GM19468 (cell line): ENCODE measurements at regions not wholly inside any gene's neighbourhood (a gene's known extent, or its start where the extent isn't known, plus 50 kb on each side); places are given as distances from the start of the nearest gene placed in this dataset.

ENCODE experiments used
- ATAC-seq: cut with Tn5 transposase; IDR thresholded peaks from one replicate; pipeline ENCODE4 v1.9.1; 2021; ENCODE audit warnings: mild to moderate bottlenecking, moderate library complexity, moderate number of reproducible peaks; ENCODE audit not compliant: unreplicated experiment; ENCODE audit errors: extremely low read depth

DNA sequence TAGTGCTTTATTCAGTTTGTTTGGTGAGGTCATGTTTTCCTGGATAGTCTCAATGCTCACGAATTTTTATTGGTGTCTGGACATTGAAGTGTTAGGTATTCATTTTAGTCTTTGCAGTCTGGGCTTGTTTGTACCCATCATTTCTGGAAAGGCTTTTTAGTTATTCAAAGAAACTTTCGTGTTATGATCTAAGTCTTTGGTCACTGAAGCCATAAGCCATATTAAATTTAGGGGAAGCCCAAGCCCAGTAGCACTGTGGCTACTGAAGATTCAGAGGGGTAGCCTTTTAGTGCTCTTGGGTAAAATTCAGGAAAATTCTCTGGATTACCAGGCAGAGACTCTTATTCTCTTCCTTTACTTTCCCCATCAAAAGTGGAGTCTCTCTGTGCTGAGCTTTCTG is 56.2 kb upstream of the PEX5L start:
- no peak for ATAC-seq

DNA sequence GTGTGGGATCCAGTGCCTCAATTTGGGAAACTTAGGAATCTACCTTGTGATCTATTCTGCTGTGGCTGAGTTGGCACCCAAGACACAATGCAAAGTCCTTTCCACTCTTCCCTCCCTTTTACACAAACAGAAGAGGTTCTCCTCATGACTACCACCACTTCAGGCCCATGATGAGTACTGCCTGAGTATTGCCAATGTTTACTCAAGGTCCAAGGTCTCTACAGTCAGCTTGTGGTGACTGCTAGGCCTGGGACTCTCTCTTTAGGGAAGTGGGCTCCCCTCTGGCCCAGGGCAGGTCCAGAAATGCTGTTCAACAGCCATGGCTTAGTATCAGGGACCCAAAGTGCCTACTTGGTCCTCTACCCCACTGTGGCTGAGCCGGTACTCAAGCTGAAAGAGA is 56.8 kb upstream of the PEX5L start:
- no peak for ATAC-seq

DNA sequence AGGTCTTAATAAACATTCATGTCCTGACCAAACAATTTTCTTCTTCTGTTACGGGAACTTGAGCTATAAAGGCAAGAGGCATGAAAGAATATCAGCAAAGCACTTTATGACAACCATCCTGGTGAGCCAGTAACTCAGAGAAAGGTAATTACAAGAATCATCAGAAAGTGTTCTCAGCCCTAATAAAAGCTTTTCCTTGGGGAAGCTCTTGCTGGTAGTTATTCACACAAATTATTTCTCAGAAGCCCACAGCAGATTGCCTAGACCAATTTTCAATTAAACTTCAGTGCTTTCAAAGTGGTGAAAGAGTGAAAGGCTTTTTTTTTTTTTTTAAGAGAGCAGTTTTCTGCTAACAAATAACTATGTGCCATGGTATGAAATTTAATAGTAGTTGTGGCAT is 60.9 kb upstream of the PEX5L start:
- ATAC-seq: no peak

DNA sequence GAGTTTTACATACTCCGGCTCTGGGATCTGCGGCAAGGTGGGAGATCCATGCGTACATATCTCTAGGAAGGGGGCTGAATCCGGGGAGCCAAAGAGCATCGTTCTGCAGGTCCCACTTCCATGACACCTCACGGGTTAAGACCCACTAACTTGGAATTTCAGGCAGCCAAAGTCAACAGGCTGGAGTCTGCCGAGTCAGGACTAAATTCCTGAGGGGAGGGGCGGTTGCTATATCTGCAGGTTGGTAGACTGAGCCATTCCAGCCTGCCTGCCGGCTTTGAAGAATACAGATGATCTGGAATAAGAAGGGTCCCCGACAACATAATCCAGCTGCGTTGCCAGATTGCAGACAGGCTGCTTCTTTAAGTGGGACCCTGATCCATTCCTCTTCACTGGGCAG is 65.4 kb upstream of the PEX5L start:
- no peak for ATAC-seq

DNA sequence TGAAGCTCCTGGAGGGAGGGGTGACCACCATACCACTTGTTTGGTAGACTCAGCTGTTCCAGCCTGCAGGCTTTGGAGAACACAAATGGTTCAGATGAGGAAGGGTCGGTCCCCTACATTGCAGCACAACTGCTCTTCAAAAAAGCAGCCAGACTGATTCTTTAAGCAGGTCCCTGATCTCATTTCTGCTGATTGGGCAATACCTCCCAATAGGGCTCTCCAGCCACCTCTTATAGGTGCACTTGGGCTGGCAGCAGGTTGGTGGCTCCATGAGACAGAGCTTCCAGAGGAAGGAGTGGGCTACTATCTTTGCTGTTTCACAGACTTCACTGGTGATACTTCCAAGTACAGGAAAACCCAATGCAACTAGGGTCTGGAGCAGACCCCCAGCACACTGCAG is 65.9 kb upstream of the PEX5L start:
- ATAC-seq: no peak

DNA sequence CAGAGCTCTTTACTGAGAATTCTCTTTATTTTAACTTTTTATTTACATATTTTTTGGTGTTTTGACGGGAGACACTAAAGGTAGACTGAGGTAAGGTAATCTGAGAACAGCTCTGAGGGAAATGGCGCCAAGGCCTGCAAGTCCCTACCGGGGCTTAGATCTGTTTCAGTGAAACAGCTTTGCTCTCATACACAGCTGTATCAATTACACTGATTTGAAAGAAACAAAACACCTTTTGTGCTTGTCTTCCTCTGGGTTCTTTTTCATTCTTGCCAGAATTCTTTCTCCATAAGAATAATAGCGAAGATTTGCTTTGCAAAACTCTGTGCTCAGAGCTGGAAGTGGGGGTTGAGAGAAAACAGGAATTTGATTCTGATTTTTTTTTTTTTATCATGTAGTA is 79.5 kb upstream of the PEX5L start:
- no peak for ATAC-seq

DNA sequence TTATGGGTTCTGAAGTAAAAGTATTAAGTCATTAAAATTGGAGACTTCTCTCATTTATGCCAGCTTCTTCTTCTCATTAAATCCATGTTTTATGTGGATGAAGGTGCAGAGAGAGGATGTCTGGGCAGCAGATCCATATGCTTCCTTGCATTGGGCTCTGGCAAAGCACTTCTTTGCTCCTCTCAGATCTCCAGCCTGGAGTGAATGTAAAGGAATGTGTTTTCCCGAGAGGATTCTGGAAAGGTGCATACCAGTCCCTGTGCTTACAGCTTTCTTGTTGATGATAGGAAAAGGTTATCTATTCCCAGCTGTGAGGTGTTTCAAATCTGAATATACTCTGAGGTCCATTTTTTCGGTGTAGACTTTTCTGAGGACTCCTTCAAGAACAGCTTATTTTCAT is 79.9 kb upstream of the PEX5L start:
- no peak for ATAC-seq

DNA sequence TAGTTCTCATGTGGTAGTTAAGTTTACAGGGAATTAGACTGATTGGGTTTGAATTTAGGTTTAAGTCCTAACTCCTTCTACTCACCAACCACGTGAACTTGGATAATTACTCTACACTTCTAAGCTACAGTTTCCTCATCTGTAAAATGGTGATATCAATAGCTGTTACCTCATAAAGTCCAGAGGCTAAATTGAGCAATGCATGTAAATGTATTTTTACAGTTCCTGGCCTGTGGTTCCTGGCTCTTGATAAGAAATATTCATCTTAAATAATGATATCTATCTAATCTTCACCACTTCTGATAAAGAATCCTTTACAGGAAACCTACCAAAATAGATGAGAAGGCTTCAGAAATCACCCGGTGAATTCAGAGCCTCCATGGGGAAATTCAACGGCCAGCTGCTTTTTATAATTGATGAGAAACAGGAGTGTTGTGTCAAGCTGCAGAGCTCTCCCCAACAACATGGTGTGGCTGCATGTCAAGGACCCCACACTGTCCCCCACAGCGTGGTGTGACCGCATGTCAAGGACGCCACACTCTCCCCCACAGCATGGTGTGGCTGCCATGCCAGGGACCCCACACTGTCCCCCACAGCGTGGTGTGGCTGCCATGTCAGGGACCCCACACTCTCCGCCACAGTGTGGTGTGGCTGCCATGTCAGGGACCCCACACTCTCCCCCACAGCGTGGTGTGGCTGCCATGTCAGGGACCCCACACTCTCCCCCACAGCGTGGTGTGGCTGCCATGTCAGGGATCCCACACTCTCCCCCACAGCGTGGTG is 80.8 kb upstream of the PEX5L start:
- ATAC-seq: no peak

DNA sequence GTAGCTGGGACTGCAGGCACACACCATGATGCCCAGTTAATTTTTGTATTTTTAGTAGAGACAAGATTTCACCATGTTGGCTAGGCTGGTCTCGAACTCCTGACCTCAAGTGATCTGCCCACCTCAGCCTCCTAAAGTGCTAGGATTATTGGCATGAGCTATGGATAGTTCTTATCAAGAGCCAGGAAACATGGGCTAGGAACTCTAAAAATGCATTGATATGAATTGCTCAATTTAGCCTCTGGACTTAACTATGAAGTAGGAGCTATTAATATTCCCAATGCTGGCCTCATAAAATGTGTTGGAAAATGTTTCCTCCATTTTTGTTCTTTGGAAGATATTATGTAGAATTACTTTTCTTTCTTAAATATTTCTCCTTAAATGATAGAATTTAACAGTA is 82.8 kb upstream of the PEX5L start:
- ATAC-seq: no peak

DNA sequence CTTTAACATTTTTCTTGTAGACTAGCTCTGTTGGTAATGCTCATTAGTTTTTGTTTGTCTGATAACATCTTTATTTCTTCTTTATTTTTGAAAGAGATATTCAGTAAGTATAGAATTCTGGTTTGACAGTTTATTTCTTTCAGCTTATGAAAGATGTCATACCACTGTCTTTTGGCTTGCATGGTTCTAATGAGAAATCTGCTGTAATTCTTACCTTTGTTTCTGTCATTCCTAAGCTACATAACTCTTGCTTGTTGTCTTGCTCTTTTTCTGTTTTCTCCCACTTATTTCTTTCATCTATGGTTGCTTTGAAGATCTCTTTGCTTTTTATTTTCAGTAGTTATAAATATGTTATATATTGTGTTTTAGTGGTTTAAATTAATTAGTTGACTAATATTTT is 87.2 kb upstream of the PEX5L start:
- ATAC-seq: no peak

DNA sequence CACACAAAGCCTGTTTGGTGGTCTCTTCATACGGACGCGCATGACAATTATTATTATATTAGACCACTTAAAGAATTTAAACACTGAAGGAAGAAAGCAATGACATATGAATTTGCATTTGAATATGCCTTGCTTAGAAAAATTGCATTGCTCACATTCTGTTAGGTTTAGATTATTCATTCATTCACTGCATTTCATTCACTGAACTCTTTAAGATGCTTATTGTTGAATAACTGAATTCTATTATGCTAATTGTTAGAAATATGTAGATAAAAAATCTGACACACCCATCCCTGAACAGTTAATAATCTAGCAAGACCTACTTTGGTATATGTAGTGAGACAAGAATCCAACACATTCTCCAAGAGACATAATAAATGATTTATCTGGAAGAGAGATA is 94.4 kb upstream of the PEX5L start:
- no peak for ATAC-seq

DNA sequence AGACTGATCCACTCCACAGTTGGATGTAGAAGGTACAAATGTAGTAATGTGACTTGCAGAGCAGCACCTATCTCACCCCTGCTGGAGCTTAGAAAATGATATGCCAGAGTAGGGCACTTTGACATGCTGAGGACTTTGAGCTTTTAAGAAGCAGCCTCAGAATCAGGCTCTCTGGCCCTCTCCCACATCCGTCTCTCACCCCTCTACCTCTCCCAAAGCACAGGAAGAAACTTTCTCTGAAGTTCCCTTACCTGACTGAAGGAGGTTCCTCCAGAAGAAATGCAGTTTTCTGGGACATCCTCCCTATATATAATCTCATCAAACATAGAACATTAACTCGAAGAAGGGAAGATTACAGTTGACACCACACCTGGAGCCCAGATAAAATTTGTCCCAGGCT is 98.4 kb upstream of the PEX5L start:
- no peak for ATAC-seq

DNA sequence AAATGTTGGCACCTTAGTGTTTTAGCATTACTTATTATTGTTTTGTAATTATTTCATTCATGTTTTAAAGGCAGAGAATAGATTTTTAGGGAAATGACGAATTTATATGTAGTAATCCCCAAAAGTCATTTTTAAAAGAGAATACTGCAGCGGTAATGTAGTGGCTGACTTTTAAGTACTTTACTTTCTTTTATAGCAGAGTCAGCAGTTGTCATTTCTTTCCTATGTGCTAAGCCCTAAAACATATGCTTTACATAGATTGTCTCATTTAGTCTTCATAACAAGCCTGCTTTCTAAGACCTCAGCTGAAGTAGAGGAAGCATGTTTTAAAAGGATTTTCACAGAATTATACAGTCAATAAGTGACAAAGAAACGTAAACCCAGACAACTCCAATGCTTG is 102.1 kb upstream of the PEX5L start:
- ATAC-seq: no peak

DNA sequence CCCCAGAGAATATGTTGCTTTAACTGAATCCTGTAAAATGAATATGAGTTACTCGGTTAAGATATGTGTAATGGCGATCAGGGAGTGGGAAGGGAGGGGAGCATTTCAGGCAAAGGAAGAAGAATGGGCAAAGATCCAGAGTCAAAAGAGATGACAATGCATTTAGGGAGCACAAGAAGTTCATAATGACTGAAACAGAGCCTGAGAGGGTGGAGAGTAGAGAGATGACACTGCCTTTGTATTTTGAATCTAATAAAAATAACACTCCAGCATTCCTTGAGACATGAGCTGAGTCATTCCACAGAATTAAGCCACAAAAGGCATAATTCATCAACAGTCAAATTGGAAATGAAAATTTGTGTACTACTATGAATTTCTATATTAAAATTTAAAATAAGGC is 105.3 kb upstream of the PEX5L start:
- ATAC-seq: no peak

DNA sequence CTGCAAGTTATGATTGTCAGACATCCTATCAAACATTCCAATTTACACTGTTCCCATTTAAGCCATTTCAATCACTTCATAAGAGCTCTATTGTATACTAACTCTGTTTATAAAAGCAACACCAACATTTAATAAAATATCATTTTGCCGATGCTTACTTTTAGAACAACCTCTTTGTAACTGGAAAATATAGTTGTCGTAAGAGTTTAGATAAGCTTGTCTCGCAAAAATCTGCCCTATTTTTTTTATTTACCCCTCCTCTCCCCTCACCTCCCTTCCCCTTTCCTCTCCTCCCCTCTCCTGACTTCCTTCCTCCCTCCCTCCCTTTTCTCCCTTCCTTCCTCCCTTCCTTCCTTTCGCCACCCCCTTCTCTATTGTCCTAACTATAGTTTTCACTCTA is 105.7 kb upstream of the PEX5L start:
- ATAC-seq: no peak

DNA sequence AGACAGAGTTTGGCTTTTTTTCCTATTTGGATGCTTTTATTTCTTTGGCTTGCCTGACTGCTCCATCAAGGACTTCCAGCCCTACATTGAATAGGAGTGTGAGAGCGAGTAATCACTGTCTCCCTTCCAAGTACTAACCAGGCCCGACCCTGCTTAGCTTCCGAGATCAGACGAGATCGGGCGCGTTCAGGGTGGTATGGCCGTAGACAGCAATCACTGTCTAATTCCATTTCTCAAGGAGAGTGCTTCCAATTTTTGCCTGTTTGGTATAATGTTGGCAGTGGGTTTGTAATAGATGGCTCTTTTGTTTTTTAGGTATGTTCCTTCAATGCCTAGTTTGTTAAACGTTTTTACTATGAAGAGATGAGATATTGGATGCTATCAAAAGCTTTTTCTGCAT is 125.0 kb upstream of the PEX5L start:
- no peak for ATAC-seq

DNA sequence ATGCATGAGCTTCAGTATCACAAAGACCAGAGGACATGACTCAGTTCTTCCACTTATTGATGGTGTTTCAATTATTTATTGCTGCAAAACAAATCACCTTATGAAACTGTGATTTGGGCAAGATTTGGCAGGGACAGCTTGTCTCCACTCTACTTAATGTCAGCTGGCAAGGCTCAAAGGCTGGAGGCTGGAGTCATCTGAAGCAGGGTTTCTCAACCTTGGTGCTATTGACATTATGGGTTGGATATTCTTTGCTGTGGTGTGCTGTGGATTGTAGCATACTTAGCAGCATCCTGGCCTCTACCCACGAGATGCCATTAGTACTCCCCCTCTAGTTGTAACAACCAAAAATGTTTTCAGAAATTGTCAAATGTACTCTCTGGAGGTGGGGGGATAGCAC is 138.8 kb upstream of the PEX5L start:
- no peak for ATAC-seq

DNA sequence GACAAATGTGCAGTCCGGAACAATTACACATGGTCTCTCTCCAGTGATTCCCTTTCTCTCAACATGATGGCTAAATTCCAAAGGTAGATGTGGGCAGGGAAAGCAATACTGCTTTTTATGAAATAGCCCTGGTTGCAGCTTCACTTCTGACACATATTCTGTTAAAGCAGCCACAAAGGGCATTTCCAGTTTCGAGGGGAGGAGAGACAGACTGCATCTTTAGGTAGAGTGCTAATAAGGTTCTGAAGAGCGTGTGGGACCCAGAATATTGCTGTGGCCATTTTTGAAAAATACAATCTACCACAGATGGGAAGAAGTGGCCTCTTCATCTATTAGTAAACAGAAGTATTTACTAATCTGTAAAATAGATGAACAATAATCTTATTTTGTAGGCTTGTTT is 139.3 kb upstream of the PEX5L start:
- no peak for ATAC-seq

DNA sequence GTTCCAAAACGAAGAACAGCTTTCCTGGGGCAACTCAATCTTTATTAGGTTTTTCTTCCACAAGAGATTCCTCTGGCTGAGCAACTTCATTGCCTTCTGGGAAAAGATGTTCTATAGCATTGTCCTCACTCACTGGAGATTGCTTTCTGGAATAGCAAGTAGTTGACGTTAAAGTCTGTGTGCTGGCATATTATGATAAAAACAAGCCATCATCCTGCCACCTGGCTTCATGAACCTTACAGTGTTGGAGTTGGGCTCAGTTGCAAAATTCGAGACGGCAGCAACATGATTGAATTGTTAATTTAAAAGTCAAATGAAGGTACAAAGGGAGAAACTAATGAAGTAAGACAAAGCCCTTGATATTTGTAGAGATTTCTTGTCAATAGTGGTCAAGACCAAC is 140.5 kb upstream of the PEX5L start:
- ATAC-seq: no peak

DNA sequence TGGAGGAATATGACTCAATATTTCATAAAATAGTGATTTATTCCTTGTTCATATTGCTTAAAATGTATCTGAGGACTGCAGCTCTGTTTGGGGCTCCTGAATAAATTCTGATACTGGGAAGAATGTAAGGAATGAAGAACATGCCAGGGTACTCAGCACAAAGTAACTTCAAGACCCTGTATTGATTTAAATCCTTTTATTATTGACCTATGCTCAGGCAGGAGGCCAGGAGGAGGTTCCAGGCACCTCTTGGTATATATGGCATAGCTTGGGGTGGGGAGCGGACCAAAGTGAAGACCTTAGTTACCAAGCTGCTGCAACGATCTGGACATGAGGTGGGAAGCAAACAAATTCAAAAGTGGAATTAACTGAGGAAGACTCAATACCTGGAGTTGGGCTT is 142.8 kb upstream of the PEX5L start:
- no peak for ATAC-seq

DNA sequence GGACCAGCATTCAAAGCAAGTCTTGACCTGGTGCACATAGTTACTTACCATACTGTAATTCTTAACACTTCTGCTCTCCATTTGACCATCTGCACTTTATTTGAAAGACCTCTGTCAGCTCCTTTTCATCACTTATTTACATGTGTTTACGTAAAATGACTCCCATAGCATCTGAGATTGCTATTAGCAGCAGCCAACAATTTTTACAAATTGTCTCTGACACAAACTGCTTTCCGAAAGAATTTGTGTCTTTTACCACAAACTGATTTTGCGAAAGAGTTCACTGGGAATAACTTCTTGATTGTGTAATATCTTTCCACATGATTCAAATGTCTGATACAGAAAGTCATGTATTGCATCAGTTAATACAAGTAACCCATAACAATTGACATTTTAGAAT is 144.1 kb upstream of the PEX5L start:
- no peak for ATAC-seq

DNA sequence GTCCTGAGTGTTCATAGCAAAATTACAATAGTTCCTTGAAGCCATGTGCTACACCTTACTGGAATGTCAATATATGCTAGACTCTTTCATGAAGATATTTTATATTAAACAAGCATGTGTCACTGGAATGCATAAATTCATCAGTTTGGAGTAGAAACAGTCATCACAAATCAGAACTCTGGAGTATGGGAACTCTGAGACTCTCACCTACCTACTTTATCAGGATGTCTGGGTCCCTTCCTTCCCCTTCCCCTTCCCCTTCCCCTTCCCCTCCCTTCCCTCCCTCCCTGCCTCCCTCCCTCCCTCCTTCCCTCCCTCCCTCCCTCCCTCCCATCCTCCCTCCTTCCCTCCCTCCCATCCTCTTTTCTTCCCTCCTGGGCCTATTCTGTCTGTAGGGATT is 144.7 kb upstream of the PEX5L start:
- no peak for ATAC-seq

DNA sequence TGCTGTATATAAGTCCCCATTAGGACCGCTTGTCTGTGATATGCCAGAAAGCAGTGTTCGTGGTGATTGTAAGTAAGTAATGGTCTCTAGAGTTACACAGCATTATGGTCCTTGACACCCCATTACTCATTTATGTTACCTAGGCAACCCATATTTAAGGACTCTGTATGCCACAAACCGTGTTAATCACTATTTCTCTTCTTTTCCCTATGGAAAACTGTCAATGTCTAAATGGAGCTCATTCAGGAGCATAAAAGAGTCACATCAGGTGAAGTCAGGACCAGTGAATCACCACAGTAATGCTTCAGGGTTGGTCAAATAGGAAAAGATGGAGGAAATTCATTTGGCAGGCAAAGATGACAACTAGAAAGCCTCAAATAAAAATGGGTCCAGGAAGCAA is 146.6 kb upstream of the PEX5L start:
- ATAC-seq: no peak
